SU-DHL-6 (cell line): ENCODE measurements at regions not wholly inside any gene's neighbourhood (a gene's known extent, or its start where the extent isn't known, plus 50 kb on each side); places are given as distances from the start of the nearest gene placed in this dataset.

ENCODE experiments used
- H2AFZ ChIP-seq: fragments of 200-600 bp; sonication (generic); 2 replicates; pipeline ENCODE4 v1.6.1; 2014; ENCODE audit warnings: low read depth, mild to moderate bottlenecking, moderate library complexity, mixed read lengths, antibody characterized with exemption, low read length; ENCODE audit not compliant: severe bottlenecking
- H3F3A ChIP-seq: fragments of 200-600 bp; shearing (Covaris generic); 2 replicates; pipeline ENCODE4 v1.6.0; 2016; ENCODE audit warnings: antibody characterized with exemption, mild to moderate bottlenecking; ENCODE audit not compliant: insufficient read depth
- H3K27ac ChIP-seq: fragments of 200-600 bp; sonication (generic); 2 replicates; pipeline ENCODE4 v1.5.1; 2016; ENCODE audit warnings: low read depth, mild to moderate bottlenecking, low read length, moderate library complexity, mixed read lengths
- H3K27me3 ChIP-seq: fragments of 200-600 bp; sonication (generic), shearing (Covaris generic); 2 replicates; pipeline ENCODE4 v1.6.0; 2014; ENCODE audit warnings: mild to moderate bottlenecking, low read length
- H3K36me3 ChIP-seq: fragments of 200-600 bp; sonication (generic); 2 replicates; pipeline ENCODE4 v1.6.1; 2014; ENCODE audit warnings: mild to moderate bottlenecking, low read length, mixed read lengths
- H3K4me2 ChIP-seq: fragments of 300-600, 200-600 bp; shearing (Covaris generic), sonication (generic); 2 replicates; pipeline ENCODE4 v1.6.0; 2014; ENCODE audit warnings: low read length, low read depth, mild to moderate bottlenecking; ENCODE audit not compliant: poor library complexity, severe bottlenecking
- H3K4me3 ChIP-seq: fragments of 200-600 bp; sonication (generic); 2 replicates; pipeline ENCODE4 v1.5.1; 2014; ENCODE audit warnings: antibody characterized with exemption, low read length, mild to moderate bottlenecking, mixed read lengths; ENCODE audit not compliant: insufficient read depth, poor library complexity, severe bottlenecking
- H3K79me2 ChIP-seq: fragments of 200-600 bp; sonication (generic); 2 replicates; pipeline ENCODE4 v1.6.1; 2014; ENCODE audit warnings: mild to moderate bottlenecking, low read length, moderate library complexity; ENCODE audit not compliant: insufficient read depth
- H3K9ac ChIP-seq: fragments of 200-600 bp; sonication (generic); 2 replicates; pipeline ENCODE4 v1.7.0; 2014; ENCODE audit warnings: mild to moderate bottlenecking, low read length
- H3K9me2 ChIP-seq: fragments of 200-600 bp; sonication (generic); replicated peaks from 2 replicates; pipeline ENCODE4 v1.6.1; 2014; ENCODE audit warnings: low read length; ENCODE audit not compliant: insufficient read depth
- H3K9me3 ChIP-seq: fragments of 200-600 bp; sonication (generic); 2 replicates; pipeline ENCODE4 v1.6.1; 2014; ENCODE audit warnings: low read length, mixed read lengths; ENCODE audit not compliant: insufficient read depth
- H4K20me1 ChIP-seq: fragments of 200-600 bp; sonication (generic); 2 replicates; pipeline ENCODE4 v1.6.1; 2014; ENCODE audit warnings: low read depth, mild to moderate bottlenecking, antibody characterized with exemption, low read length, moderate library complexity, mixed read lengths
- EZH2phosphoT487 ChIP-seq: fragments of 200-600 bp; sonication (generic), shearing (Covaris generic); conservative IDR thresholded peaks from 2 replicates; pipeline ENCODE4 v1.6.1; 2018; ENCODE audit warnings: mild to moderate bottlenecking, antibody characterized with exemption, low read length, moderate library complexity, mixed read lengths
- TF ChIP-seq, protein P1 (sequence below): fragments of 200-600 bp; sonication (generic); IDR thresholded peaks from one replicate; pipeline ENCODE4 v1.5.1; 2017; ENCODE audit warnings: antibody characterized with exemption, mild to moderate bottlenecking, low read length, moderate library complexity; ENCODE audit not compliant: insufficient read depth, poor library complexity, severe bottlenecking

DNA sequence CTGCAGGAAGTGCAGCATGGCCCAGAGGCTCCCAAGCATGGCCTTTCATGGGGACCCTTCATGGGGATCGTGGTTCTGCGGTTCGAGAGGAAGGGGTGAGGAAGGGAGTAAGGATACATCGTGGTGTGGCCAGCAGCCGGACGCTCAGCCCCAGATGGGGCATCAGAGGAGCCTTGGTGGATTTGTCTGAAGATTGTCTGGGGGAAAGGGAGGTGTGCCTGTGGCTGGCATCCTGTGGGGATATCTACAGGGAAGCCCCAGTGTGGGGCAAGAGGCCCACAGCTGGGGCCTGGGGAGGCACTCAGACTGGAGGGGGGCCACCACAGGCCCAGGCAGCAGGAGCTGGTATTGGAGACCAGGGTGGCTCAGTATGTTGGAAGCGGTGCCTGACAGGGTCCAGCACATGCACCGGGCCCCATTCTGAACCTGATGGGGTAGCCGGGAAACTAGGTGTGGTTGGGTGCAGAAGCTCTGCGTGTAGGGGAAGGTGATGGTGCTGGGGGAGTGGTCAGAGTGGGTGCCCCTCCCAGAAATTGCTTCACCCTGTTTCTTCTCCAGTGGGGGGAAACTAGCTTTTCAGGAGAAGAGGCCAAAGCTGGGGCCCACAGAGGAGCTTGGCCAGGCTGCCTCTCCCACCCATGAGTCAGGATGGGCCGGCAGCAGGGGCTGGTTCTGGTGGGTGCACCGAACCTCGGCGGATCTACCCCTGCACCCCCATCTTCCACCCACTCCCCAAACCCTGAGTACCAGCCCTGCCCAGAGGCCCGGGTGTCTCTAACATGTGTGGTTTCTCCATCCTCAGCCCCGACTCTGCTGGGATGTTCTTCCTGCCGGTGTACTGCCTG is 274.4 kb upstream of the HDAC4 start:
- H3K36me3 ChIP-seq = no peaks in the 10 kb centered on the region
- no peak overlapping the region for H3K9ac ChIP-seq
- H3K4me3 ChIP-seq = no peak overlapping the region
- no peaks in the 10 kb centered on the region for H3K9me3 ChIP-seq
- H2AFZ ChIP-seq = no peak overlapping the region
- H3K79me2 ChIP-seq = no peaks in the 10 kb centered on the region
- H3K27me3 ChIP-seq = no peaks in the 10 kb centered on the region
- TF ChIP-seq, protein P1, sequence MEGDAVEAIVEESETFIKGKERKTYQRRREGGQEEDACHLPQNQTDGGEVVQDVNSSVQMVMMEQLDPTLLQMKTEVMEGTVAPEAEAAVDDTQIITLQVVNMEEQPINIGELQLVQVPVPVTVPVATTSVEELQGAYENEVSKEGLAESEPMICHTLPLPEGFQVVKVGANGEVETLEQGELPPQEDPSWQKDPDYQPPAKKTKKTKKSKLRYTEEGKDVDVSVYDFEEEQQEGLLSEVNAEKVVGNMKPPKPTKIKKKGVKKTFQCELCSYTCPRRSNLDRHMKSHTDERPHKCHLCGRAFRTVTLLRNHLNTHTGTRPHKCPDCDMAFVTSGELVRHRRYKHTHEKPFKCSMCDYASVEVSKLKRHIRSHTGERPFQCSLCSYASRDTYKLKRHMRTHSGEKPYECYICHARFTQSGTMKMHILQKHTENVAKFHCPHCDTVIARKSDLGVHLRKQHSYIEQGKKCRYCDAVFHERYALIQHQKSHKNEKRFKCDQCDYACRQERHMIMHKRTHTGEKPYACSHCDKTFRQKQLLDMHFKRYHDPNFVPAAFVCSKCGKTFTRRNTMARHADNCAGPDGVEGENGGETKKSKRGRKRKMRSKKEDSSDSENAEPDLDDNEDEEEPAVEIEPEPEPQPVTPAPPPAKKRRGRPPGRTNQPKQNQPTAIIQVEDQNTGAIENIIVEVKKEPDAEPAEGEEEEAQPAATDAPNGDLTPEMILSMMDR = no peak
- no peak for TF ChIP-seq EZH2phosphoT487
- H3K4me2 ChIP-seq = no peak overlapping the region
- no peaks in the 10 kb centered on the region for H3K9me2 ChIP-seq
- no peaks in the 10 kb centered on the region for H3F3A ChIP-seq
- no peaks in the 10 kb centered on the region for H4K20me1 ChIP-seq
- no peak overlapping the region for H3K27ac ChIP-seq

DNA sequence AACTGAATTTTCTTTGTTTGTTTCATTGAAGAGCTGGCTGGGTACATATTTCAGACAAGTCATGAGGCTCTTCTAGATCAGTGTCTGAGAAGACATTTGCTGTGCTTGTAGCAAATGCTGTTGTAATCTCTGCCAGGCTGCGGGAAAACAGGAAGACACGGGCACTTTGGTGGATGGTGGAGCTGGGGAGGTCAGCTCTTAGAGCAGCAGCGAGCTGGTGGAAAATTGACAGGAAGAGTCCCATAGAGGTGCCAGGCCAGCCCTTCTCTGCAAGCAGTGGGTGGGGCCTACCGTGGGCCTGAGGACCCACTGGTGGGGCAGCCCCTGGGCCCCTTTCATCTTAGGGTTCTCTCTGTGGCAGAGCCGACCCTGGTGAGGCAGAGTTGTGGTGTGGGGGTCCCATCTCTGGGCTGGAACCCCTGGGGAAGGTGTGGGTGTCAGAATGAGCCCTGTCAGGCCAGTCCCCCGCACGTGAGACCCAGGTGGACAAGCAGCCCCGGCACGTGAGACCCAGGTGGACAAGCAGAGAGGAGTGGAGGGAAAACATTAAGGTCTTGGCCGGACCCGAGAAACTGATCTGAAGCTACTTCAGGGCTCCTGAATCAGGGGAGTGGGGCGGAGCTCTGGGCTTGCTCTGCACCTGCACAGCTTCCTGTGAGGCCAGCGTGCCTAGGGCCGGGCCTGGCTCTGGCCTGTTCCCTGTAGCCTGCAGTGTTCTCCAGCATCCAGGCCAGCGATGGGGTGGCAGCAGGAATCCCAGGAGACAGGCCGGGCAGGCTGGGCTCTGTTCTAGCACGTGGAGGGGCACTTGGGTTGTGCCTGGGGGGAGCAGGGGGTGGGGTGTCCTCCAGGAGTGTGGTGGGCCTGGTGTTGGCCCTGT is 273.5 kb upstream of the HDAC4 start:
- Histone ChIP-seq H3K27ac (no peak overlapping the region), H3K36me3 (no peaks in the 10 kb centered on the region)
- TF ChIP-seq EZH2phosphoT487 = no peak
- TF ChIP-seq, protein P1 = no peak

DNA sequence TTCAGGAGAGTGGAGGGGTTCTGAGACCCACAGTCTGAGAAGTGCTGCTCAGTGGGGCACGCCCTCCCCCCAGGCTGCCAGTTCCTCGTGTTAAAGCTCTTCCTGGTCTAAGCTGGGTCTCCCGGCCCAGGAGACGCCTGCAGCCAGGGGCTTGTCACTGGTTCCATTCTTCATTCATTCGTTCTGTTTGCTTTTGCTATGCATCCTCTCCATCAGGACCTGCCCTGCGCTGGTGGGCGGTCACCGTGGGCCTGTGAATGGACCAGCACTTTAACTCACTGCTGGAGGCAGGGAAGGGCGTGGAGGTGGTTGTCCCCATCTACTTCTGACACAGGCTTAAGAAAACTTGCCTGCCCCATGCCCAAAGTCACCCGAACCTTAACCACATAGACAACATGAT is 272.8 kb upstream of the HDAC4 start:
- no peak for TF ChIP-seq EZH2phosphoT487
- TF ChIP-seq, protein P1 = no peak
- Histone ChIP-seq H3K79me2 (no peaks in the 10 kb centered on the region), H3K4me3 (no peak overlapping the region), H3K27me3 (no peaks in the 10 kb centered on the region), H2AFZ (no peak overlapping the region), H3K4me2 (no peak overlapping the region), H3K9ac (no peak overlapping the region), H4K20me1 (no peaks in the 10 kb centered on the region), H3K27ac (no peak overlapping the region), H3F3A (no peaks in the 10 kb centered on the region), H3K9me2 (no peaks in the 10 kb centered on the region), H3K36me3 (no peaks in the 10 kb centered on the region), H3K9me3 (no peaks in the 10 kb centered on the region)

More for the DNA sequence above, 273.5 kb upstream of the HDAC4 start:
- Histone ChIP-seq H3K9me2 (no peaks in the 10 kb centered on the region), H3K4me2 (no peak overlapping the region), H3K9me3 (no peaks in the 10 kb centered on the region), H3K4me3 (no peak overlapping the region), H4K20me1 (no peaks in the 10 kb centered on the region), H3F3A (no peaks in the 10 kb centered on the region), H3K79me2 (no peaks in the 10 kb centered on the region), H3K27me3 (no peaks in the 10 kb centered on the region), H2AFZ (no peak overlapping the region), H3K9ac (no peak overlapping the region)
